ENCODE measurements at regions not wholly inside any gene's neighbourhood (a gene's known extent, or its start where the extent isn't known, plus 50 kb on each side); places are given as distances from the start of the nearest gene placed in this dataset.

GRCh38 chr12:123071099-123071800 is 79.6 kb downstream of the PITPNM2 start:
- Mint-ChIP-seq H3K4me3 (no peak overlapping the region), H3K9me3 (no peaks in the 10 kb centered on the region), H3K27ac (no peak overlapping the region), H3K36me3 (no peaks in the 10 kb centered on the region), H3K4me1 (peaks cover 23% of the 10 kb centered on the region), H3K27me3 (no peaks in the 10 kb centered on the region)
- no peak for ATAC-seq

GRCh38 chr12:123070267-123071081 is 80.4 kb downstream of the PITPNM2 start:
- ATAC-seq, result no peak
- Mint-ChIP-seq H3K27ac (no peak overlapping the region), H3K4me1 (peaks cover 23% of the 10 kb centered on the region), H3K4me3 (no peak overlapping the region), H3K27me3 (no peaks in the 10 kb centered on the region), H3K9me3 (no peaks in the 10 kb centered on the region), H3K36me3 (no peaks in the 10 kb centered on the region)

- H3K9me3 Mint-ChIP-seq, result no peaks in the 10 kb centered on the region
- no peaks in the 10 kb centered on the region for H3K36me3 Mint-ChIP-seq
- ATAC-seq, result no peak
- peaks cover 19% of the 10 kb centered on the region for H3K4me1 Mint-ChIP-seq
- no peak overlapping the region for H3K27ac Mint-ChIP-seq
- H3K27me3 Mint-ChIP-seq, result no peaks in the 10 kb centered on the region
- H3K4me3 Mint-ChIP-seq, result no peak overlapping the region
Observed at GRCh38 chr12:123069436-123070266, 81.2 kb downstream of the PITPNM2 start.

- Mint-ChIP-seq H3K4me3 (no peak overlapping the region), H3K4me1 (peaks cover 32% of the 10 kb centered on the region), H3K36me3 (no peaks in the 10 kb centered on the region), H3K27me3 (no peaks in the 10 kb centered on the region), H3K9me3 (no peaks in the 10 kb centered on the region), H3K27ac (no peak overlapping the region)
- no peak for ATAC-seq
Observed at GRCh38 chr12:123067654-123068053, 83.2 kb downstream of the PITPNM2 start.

GRCh38 chr12:123066384-123066710 is 84.5 kb downstream of the PITPNM2 start:
- H3K9me3 Mint-ChIP-seq, result no peaks in the 10 kb centered on the region
- no peak overlapping the region for H3K4me3 Mint-ChIP-seq
- ATAC-seq, result no peak
- no peaks in the 10 kb centered on the region for H3K27me3 Mint-ChIP-seq
- H3K36me3 Mint-ChIP-seq, result no peaks in the 10 kb centered on the region
- peaks cover 44% of the 10 kb centered on the region for H3K4me1 Mint-ChIP-seq
- H3K27ac Mint-ChIP-seq, result peak overlapping the region; percentile 50

- Mint-ChIP-seq H3K27ac (peak overlapping the region; percentile 50), H3K4me1 (peaks cover 49% of the 10 kb centered on the region), H3K4me3 (no peak overlapping the region), H3K9me3 (no peaks in the 10 kb centered on the region), H3K36me3 (no peaks in the 10 kb centered on the region), H3K27me3 (no peaks in the 10 kb centered on the region)
- no peak for ATAC-seq
Observed at GRCh38 chr12:123065676-123066383, 85.1 kb downstream of the PITPNM2 start.

- no peaks in the 10 kb centered on the region for H3K27me3 Mint-ChIP-seq
- H3K4me1 Mint-ChIP-seq, result peaks cover 49% of the 10 kb centered on the region
- H3K36me3 Mint-ChIP-seq, result no peaks in the 10 kb centered on the region
- H3K4me3 Mint-ChIP-seq, result no peak overlapping the region
- H3K27ac Mint-ChIP-seq, result peak overlapping the region; percentile 50
- no peaks in the 10 kb centered on the region for H3K9me3 Mint-ChIP-seq
- no peak for ATAC-seq
Observed at GRCh38 chr12:123064885-123065619, 84.6 kb downstream of the ARL6IP4 start.

- H3K27ac Mint-ChIP-seq, result no peak overlapping the region
- no peaks in the 10 kb centered on the region for H3K9me3 Mint-ChIP-seq
- H3K36me3 Mint-ChIP-seq, result no peaks in the 10 kb centered on the region
- no peak for ATAC-seq
- H3K27me3 Mint-ChIP-seq, result no peaks in the 10 kb centered on the region
- peaks cover 49% of the 10 kb centered on the region for H3K4me1 Mint-ChIP-seq
- no peak overlapping the region for H3K4me3 Mint-ChIP-seq
Observed at GRCh38 chr12:123064366-123064765, 83.9 kb downstream of the ARL6IP4 start.

- peak; percentile 46 for ATAC-seq
- Mint-ChIP-seq H3K27ac (peak overlapping the region; percentile 61), H3K27me3 (no peaks in the 10 kb centered on the region), H3K4me1 (peaks cover 54% of the 10 kb centered on the region), H3K4me3 (no peak overlapping the region), H3K9me3 (no peaks in the 10 kb centered on the region), H3K36me3 (no peaks in the 10 kb centered on the region)
Observed at GRCh38 chr12:123063535-123063934, 83.1 kb downstream of the ARL6IP4 start.

GRCh38 chr12:123062681-123063486 is 82.4 kb downstream of the ARL6IP4 start:
- Mint-ChIP-seq H3K9me3 (no peaks in the 10 kb centered on the region), H3K4me1 (peaks cover 60% of the 10 kb centered on the region), H3K27me3 (no peaks in the 10 kb centered on the region), H3K27ac (peak overlapping the region; percentile 61), H3K36me3 (no peaks in the 10 kb centered on the region), H3K4me3 (no peak overlapping the region)
- peak; percentile 82 for ATAC-seq

GRCh38 chr12:123061441-123062205 is 81.1 kb downstream of the ARL6IP4 start:
- Mint-ChIP-seq H3K36me3 (no peaks in the 10 kb centered on the region), H3K9me3 (no peaks in the 10 kb centered on the region), H3K27ac (no peak overlapping the region), H3K4me3 (no peak overlapping the region), H3K27me3 (no peaks in the 10 kb centered on the region), H3K4me1 (peaks cover 70% of the 10 kb centered on the region)
- ATAC-seq, result no peak

- H3K4me1 Mint-ChIP-seq, result peaks cover 59% of the 10 kb centered on the region
- H3K9me3 Mint-ChIP-seq, result no peaks in the 10 kb centered on the region
- no peak overlapping the region for H3K4me3 Mint-ChIP-seq
- H3K27ac Mint-ChIP-seq, result no peak overlapping the region
- H3K36me3 Mint-ChIP-seq, result no peaks in the 10 kb centered on the region
- ATAC-seq, result no peak
- no peaks in the 10 kb centered on the region for H3K27me3 Mint-ChIP-seq
Observed at GRCh38 chr12:123059500-123059899, 79.0 kb downstream of the ARL6IP4 start.

- Mint-ChIP-seq H3K4me3 (no peak overlapping the region), H3K4me1 (peaks cover 54% of the 10 kb centered on the region), H3K27me3 (no peaks in the 10 kb centered on the region), H3K36me3 (no peaks in the 10 kb centered on the region), H3K9me3 (no peaks in the 10 kb centered on the region), H3K27ac (peak overlapping the region; percentile 71)
- ATAC-seq, result no peak
Observed at GRCh38 chr12:123058980-123059379, 78.5 kb downstream of the ARL6IP4 start.
